ENCODE measurements at regions not wholly inside any gene's neighbourhood (a gene's known extent, or its start where the extent isn't known, plus 50 kb on each side); places are given as distances from the start of the nearest gene placed in this dataset.

- no peaks in the 10 kb centered on the region for H3K9me2 ChIP-seq (replicated peaks; ENCODE audit: control insufficient read depth, low read length)
- H3K4me2 ChIP-seq (ENCODE audit: low read length): no peak overlapping the region
- no peaks in the 10 kb centered on the region for H3K4me1 ChIP-seq (ENCODE audit: control insufficient read depth, low read length)
- TF ChIP-seq CTCF (IDR thresholded peaks at IDR 0.05; ENCODE audit: low read depth, low read length, poor library complexity, severe bottlenecking) (no peak), EZH2phosphoT487 (IDR thresholded peaks at IDR 0.05; ENCODE audit: borderline replicate concordance, low read length) (no peak)
- H3K27ac ChIP-seq (ENCODE audit: low read depth, low read length): no peak overlapping the region
- no peaks in the 10 kb centered on the region for H3K9me3 ChIP-seq (ENCODE audit: control insufficient read depth, insufficient read depth, low read length)
- H3K4me3 ChIP-seq (ENCODE audit: low read length): no peak overlapping the region
- H3K79me2 ChIP-seq (ENCODE audit: control insufficient read depth, low read length): no peaks in the 10 kb centered on the region
- no peaks in the 10 kb centered on the region for H3F3A ChIP-seq (ENCODE audit: control insufficient read depth, insufficient read depth)
- H3K36me3 ChIP-seq (ENCODE audit: control insufficient read depth, low read length): no peaks in the 10 kb centered on the region
- no peaks in the 10 kb centered on the region for H3K27me3 ChIP-seq (ENCODE audit: control insufficient read depth, low read length)
- H4K20me1 ChIP-seq (ENCODE audit: control insufficient read depth, insufficient read depth, low read depth, low read length): no peaks in the 10 kb centered on the region
Measured at GRCh38 chr3:164673738-164674137, 404.6 kb downstream of the SI start.

DNA sequence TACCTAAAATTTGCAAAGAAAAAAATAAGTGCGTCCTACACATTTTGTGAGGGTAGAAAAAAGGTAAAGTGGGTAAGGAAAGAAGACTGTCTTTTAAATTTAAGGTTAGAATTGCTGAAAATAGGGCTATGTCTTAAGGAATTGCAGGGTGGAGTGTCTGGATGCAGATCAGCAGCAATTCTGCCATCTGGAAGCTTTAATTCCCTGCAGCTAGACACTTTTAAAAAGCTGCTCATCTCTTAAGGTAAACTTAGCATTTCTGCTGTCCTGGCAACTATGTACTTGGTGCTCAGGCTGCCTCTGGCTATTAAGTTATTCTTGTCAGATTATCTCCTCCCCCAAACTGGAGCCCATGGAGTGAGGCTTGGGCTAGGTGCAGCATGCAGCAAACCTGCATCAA, 420.2 kb downstream of the SI start:
- H3K27me3 ChIP-seq (ENCODE audit: control insufficient read depth, low read length): no peaks in the 10 kb centered on the region
- no peak overlapping the region for H3K4me2 ChIP-seq (ENCODE audit: low read length)
- no peaks in the 10 kb centered on the region for H3K9me3 ChIP-seq (ENCODE audit: control insufficient read depth, insufficient read depth, low read length)
- no peaks in the 10 kb centered on the region for H3K79me2 ChIP-seq (ENCODE audit: control insufficient read depth, low read length)
- no peaks in the 10 kb centered on the region for H4K20me1 ChIP-seq (ENCODE audit: control insufficient read depth, insufficient read depth, low read depth, low read length)
- no peak overlapping the region for H3K4me3 ChIP-seq (ENCODE audit: low read length)
- no peaks in the 10 kb centered on the region for H3K36me3 ChIP-seq (ENCODE audit: control insufficient read depth, low read length)
- H3K4me1 ChIP-seq (ENCODE audit: control insufficient read depth, low read length): no peaks in the 10 kb centered on the region
- no peak for TF ChIP-seq EZH2phosphoT487 (IDR thresholded peaks at IDR 0.05; ENCODE audit: borderline replicate concordance, low read length)
- no peak for TF ChIP-seq CTCF (IDR thresholded peaks at IDR 0.05; ENCODE audit: low read depth, low read length, poor library complexity, severe bottlenecking)
- no peaks in the 10 kb centered on the region for H3K9me2 ChIP-seq (replicated peaks; ENCODE audit: control insufficient read depth, low read length)
- no peak overlapping the region for H3K27ac ChIP-seq (ENCODE audit: low read depth, low read length)
- no peaks in the 10 kb centered on the region for H3F3A ChIP-seq (ENCODE audit: control insufficient read depth, insufficient read depth)

DNA sequence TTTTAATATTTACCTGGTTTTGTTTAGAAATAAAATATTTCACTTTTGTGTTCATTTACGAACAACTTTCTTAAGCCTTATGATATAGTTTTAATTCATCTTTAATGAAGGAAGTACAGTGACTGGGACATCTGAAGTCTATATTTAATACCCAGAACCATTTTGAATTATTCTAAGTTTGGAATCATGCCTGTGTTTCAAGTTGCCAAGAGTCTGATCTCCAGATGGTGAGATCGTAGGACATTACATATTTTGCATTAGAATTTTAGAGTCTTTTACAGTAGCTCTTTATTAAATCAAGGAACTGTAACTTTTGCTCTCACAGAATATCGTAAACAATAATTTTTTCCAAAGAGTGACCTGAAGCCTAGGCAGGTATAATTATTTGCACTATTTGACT, 420.7 kb downstream of the SI start:
- no peaks in the 10 kb centered on the region for H3K9me3 ChIP-seq (ENCODE audit: control insufficient read depth, insufficient read depth, low read length)

More for the DNA sequence above, 420.7 kb downstream of the SI start:
- Histone ChIP-seq H3K27me3 (ENCODE audit: control insufficient read depth, low read length) (no peaks in the 10 kb centered on the region), H3K27ac (ENCODE audit: low read depth, low read length) (no peak overlapping the region), H3K4me1 (ENCODE audit: control insufficient read depth, low read length) (no peaks in the 10 kb centered on the region), H3K36me3 (ENCODE audit: control insufficient read depth, low read length) (no peaks in the 10 kb centered on the region), H4K20me1 (ENCODE audit: control insufficient read depth, insufficient read depth, low read depth, low read length) (no peaks in the 10 kb centered on the region), H3K4me3 (ENCODE audit: low read length) (no peak overlapping the region), H3K79me2 (ENCODE audit: control insufficient read depth, low read length) (no peaks in the 10 kb centered on the region), H3K4me2 (ENCODE audit: low read length) (no peak overlapping the region), H3K9me2 (replicated peaks; ENCODE audit: control insufficient read depth, low read length) (no peaks in the 10 kb centered on the region), H3F3A (ENCODE audit: control insufficient read depth, insufficient read depth) (no peaks in the 10 kb centered on the region)
- no peak for TF ChIP-seq EZH2phosphoT487 (IDR thresholded peaks at IDR 0.05; ENCODE audit: borderline replicate concordance, low read length)
- TF ChIP-seq CTCF (IDR thresholded peaks at IDR 0.05; ENCODE audit: low read depth, low read length, poor library complexity, severe bottlenecking): no peak

Measured in DOHH2 (cell line).